ENCODE measurements at regions not wholly inside any gene's neighbourhood (a gene's known extent, or its start where the extent isn't known, plus 50 kb on each side); places are given as distances from the start of the nearest gene placed in this dataset.

DNA sequence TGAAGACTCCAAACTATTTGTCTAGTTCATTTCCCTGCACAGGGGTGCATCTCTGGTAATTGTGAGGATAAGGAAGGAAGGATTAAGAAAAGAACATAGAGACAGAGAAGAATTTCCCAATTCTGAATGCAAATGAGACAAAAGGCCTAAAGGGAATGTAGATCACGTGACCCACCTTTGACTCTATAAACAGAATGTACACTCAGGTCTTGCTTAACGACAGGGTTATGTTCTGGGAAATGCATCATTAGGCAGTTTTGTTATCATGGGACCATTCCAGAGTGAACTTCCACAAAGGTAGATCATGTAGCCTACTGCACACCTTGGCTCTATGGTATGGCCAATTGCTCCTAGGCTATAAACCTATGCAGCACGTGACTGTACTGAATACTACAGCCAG lies 252.3 kb upstream of the ZP4 start:
- TF ChIP-seq, protein P1, sequence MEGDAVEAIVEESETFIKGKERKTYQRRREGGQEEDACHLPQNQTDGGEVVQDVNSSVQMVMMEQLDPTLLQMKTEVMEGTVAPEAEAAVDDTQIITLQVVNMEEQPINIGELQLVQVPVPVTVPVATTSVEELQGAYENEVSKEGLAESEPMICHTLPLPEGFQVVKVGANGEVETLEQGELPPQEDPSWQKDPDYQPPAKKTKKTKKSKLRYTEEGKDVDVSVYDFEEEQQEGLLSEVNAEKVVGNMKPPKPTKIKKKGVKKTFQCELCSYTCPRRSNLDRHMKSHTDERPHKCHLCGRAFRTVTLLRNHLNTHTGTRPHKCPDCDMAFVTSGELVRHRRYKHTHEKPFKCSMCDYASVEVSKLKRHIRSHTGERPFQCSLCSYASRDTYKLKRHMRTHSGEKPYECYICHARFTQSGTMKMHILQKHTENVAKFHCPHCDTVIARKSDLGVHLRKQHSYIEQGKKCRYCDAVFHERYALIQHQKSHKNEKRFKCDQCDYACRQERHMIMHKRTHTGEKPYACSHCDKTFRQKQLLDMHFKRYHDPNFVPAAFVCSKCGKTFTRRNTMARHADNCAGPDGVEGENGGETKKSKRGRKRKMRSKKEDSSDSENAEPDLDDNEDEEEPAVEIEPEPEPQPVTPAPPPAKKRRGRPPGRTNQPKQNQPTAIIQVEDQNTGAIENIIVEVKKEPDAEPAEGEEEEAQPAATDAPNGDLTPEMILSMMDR (IDR thresholded peaks at IDR 0.05; ENCODE audit: low read length, missing control alignments), result no peak

GRCh38 chr1:238141353-238141752 lies 250.6 kb upstream of the ZP4 start:
- DNase-seq (ENCODE audit: low read depth), result no peak
- H3K4me3 ChIP-seq (replicated peaks; ENCODE audit: low read depth, low read length), result no peak overlapping the region
- TF ChIP-seq, protein P1 (IDR thresholded peaks at IDR 0.05; ENCODE audit: low read length, missing control alignments), result no peak

More for the DNA sequence above, 252.3 kb upstream of the ZP4 start:
- no peak for DNase-seq (ENCODE audit: low read depth)
- H3K4me3 ChIP-seq (replicated peaks; ENCODE audit: low read depth, low read length), result no peak overlapping the region

- TF ChIP-seq, protein P1 (IDR thresholded peaks at IDR 0.05; ENCODE audit: low read length, missing control alignments), result no peak
- DNase-seq (ENCODE audit: low read depth), result no peak
- H3K4me3 ChIP-seq (replicated peaks; ENCODE audit: low read depth, low read length), result no peak overlapping the region
These were observed 249.0 kb upstream of the ZP4 start for GRCh38 chr1:238139713-238140112.

GRCh38 chr1:238138059-238138626 lies 247.4 kb upstream of the ZP4 start:
- DNase-seq (ENCODE audit: low read depth), result no peak
- no peak overlapping the region for H3K4me3 ChIP-seq (replicated peaks; ENCODE audit: low read depth, low read length)
- TF ChIP-seq, protein P1 (IDR thresholded peaks at IDR 0.05; ENCODE audit: low read length, missing control alignments), result no peak

DNA sequence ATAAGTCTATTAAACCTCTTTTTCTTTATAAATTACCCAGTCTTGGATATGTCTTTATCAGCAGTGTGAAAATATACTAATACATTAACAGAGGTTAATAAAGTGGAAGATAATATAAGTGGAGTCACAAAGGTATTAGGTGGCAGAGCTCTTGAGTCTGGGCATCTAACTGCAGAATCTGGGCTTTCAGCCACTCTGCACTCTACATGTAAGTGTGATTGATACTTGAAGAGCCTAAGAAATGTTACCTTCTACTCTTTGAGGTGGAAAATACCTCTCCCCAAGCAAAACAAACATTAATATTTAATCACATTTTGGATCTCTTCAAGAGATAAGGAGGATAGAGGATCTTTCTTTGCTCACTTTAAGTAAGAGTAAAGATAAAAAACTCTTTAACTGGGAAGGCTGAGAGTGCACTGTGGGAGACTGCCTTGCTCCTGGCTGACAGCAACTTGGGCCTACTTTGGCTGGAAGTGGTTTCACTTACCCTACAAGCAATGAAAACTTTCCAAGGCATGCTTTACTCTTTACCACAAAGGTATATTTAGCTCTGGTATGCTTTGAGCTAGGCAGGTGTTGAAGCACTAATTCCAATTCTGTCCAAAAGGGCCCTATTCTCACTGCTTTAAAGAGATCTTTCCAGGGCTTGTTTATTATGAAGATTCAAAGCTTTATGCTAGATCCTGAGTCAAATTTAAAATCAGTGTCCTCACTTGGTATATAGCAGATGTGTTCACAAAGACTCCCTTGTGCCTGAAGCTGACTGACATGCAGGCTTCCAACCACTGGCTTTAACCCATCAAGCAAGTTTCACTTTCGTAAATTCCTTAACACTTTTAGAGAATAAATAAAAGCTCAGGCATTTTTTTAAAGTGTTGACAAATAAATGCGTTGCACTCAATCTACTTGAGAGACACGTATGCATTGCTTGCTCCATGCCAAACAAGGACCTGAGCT lies 245.3 kb upstream of the ZP4 start:
- no peak for DNase-seq (ENCODE audit: low read depth)
- TF ChIP-seq, protein P1 (IDR thresholded peaks at IDR 0.05; ENCODE audit: low read length, missing control alignments), result no peak
- H3K4me3 ChIP-seq (replicated peaks; ENCODE audit: low read depth, low read length), result no peak overlapping the region

DNA sequence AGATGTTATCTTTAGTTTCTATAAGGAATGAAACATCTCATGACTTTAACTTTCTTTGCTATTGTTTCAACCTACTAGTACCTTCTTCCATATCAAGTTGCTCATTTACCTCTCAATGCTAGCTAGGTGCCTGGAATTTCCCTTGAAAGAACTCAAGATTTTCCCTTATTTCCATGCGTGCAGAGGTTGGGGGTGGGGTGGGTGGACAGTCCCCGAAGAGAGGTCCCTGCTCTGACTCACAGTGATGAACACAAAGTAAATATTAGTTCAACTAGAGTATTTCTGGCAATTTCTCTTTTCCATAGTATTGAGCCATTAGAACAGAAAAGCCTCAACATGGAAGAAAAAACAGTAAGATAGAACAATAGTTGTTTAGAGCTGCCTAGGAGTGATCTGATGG lies 239.0 kb upstream of the ZP4 start:
- no peak for DNase-seq (ENCODE audit: low read depth)
- H3K4me3 ChIP-seq (replicated peaks; ENCODE audit: low read depth, low read length), result no peak overlapping the region
- TF ChIP-seq, protein P1 (IDR thresholded peaks at IDR 0.05; ENCODE audit: low read length, missing control alignments), result no peak

All from fibroblast of pulmonary artery (primary cell).